ENCODE measurements at regions not wholly inside any gene's neighbourhood (a gene's known extent, or its start where the extent isn't known, plus 50 kb on each side); places are given as distances from the start of the nearest gene placed in this dataset.

DNA sequence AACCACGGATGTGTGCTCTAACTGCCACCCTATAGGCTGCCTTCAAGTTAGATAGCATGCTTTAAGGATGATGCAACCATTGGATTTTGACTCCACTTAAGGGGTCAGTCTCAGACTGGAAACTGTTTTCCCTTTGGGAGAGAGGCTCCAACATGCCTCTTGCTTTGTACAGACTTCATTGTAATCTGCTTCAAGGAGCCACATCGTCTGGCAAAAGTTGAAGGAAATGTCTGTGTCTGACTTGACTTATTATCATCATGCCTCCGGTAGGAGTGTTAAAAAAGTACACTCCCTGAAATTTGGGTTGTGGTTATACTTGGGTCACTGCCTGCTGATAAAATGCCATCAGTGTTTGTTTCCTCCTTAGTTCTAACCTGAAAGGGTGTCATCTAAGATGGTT lies 245.4 kb upstream of the CDIN1 start (continued):
- TF ChIP-seq BRD4 (IDR thresholded peaks at IDR 0.05) (no peak), KLF1 (tag; IDR thresholded peaks at IDR 0.05) (no peak), STAG1 (CRISPR knock-in tag; IDR thresholded peaks at IDR 0.05; ENCODE audit: borderline replicate concordance) (no peak), ZNF780A (CRISPR knock-in tag; IDR thresholded peaks at IDR 0.05) (no peak), NELFE (IDR thresholded peaks at IDR 0.05; ENCODE audit: insufficient read depth, insufficient read length) (no peak), MEIS2 (IDR thresholded peaks at IDR 0.05; ENCODE audit: partially characterized antibody) (peak; percentile 68), CGGBP1 (CRISPR knock-in tag; IDR thresholded peaks at IDR 0.05) (no peak), ARID1B (IDR thresholded peaks at IDR 0.05) (peak; percentile 33; the same call in 1 of the 2 replicates), BACH1 (tag; IDR thresholded peaks at IDR 0.05) (no peak), KDM1A (IDR thresholded peaks at IDR 0.05) (peak in 1 of 2 experiments; percentile 17; a peak in 1 of 4 replicates), PHF21A (IDR thresholded peaks at IDR 0.05; ENCODE audit: borderline replicate concordance, low read depth) (no peak), EP300 (IDR thresholded peaks at IDR 0.05; ENCODE audit: low read length) (peak; percentile 29; the same call in 1 of the 2 replicates), ZHX1 (conservative IDR thresholded peaks at IDR 0.05; ENCODE audit: low read length) (no peak), ZNF764 (CRISPR knock-in tag; IDR thresholded peaks at IDR 0.05; ENCODE audit: low read depth) (no peak), MCM5 (IDR thresholded peaks at IDR 0.05; ENCODE audit: low read depth) (no peak), TEAD4 (IDR thresholded peaks at IDR 0.05; ENCODE audit: low read length) (peak; percentile 57; the same call in 1 of the 2 replicates), TEAD4 (CRISPR knock-in tag; IDR thresholded peaks at IDR 0.05; ENCODE audit: borderline replicate concordance) (no peak), CBX2 (IDR thresholded peaks at IDR 0.05; ENCODE audit: insufficient read depth, low read length, poor library complexity, severe bottlenecking) (no peak), MAFG (tag; conservative IDR thresholded peaks at IDR 0.05) (no peak), PRMT5 (CRISPR knock-in tag; IDR thresholded peaks at IDR 0.05) (no peak), EP400 (IDR thresholded peaks at IDR 0.05) (peak; percentile 70), MAX (CRISPR knock-in tag; IDR thresholded peaks at IDR 0.05) (no peak), TBL1XR1 (IDR thresholded peaks at IDR 0.05; ENCODE audit: low read length in 2 of 2) (0 out of 4 replicates have a peak, but pooled peaks of 1 of the 2 experiments have one; percentile 23), ATF7 (IDR thresholded peaks at IDR 0.05) (peak; percentile 74)
- TF ChIP-seq, protein P1, sequence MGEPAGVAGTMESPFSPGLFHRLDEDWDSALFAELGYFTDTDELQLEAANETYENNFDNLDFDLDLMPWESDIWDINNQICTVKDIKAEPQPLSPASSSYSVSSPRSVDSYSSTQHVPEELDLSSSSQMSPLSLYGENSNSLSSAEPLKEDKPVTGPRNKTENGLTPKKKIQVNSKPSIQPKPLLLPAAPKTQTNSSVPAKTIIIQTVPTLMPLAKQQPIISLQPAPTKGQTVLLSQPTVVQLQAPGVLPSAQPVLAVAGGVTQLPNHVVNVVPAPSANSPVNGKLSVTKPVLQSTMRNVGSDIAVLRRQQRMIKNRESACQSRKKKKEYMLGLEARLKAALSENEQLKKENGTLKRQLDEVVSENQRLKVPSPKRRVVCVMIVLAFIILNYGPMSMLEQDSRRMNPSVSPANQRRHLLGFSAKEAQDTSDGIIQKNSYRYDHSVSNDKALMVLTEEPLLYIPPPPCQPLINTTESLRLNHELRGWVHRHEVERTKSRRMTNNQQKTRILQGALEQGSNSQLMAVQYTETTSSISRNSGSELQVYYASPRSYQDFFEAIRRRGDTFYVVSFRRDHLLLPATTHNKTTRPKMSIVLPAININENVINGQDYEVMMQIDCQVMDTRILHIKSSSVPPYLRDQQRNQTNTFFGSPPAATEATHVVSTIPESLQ (CRISPR knock-in tag; IDR thresholded peaks at IDR 0.05) = no peak
- TF ChIP-seq, protein P2, sequence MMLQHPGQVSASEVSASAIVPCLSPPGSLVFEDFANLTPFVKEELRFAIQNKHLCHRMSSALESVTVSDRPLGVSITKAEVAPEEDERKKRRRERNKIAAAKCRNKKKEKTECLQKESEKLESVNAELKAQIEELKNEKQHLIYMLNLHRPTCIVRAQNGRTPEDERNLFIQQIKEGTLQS (IDR thresholded peaks at IDR 0.05) = peak; percentile 95
- TF ChIP-seq, protein P2 (CRISPR knock-in tag; conservative IDR thresholded peaks at IDR 0.05) = no peak
